GM12865 (cell line): ENCODE measurements at regions not wholly inside any gene's neighbourhood (a gene's known extent, or its start where the extent isn't known, plus 50 kb on each side); places are given as distances from the start of the nearest gene placed in this dataset.

ENCODE experiments used
- DNase-seq: peaks from one replicate; pipeline ENCODE4 v3.0.0; 2010; ENCODE audit warnings: low read depth
- H3K4me3 ChIP-seq: 2 replicates; pipeline ENCODE4 v1.5.1; 2011; ENCODE audit warnings: mild to moderate bottlenecking, low read depth, low read length, control low read depth
- TF ChIP-seq, protein P1 (sequence below): IDR thresholded peaks from 2 replicates; pipeline ENCODE4 v1.5.1; 2011; ENCODE audit warnings: low read length, control low read depth, low read depth, inconsistent platforms; ENCODE audit not compliant: insufficient read depth; ENCODE audit errors: missing control alignments

GRCh38 chr14:101209594-101209993 is 306.1 kb upstream of the RTL1 start:
- TF ChIP-seq, protein P1, sequence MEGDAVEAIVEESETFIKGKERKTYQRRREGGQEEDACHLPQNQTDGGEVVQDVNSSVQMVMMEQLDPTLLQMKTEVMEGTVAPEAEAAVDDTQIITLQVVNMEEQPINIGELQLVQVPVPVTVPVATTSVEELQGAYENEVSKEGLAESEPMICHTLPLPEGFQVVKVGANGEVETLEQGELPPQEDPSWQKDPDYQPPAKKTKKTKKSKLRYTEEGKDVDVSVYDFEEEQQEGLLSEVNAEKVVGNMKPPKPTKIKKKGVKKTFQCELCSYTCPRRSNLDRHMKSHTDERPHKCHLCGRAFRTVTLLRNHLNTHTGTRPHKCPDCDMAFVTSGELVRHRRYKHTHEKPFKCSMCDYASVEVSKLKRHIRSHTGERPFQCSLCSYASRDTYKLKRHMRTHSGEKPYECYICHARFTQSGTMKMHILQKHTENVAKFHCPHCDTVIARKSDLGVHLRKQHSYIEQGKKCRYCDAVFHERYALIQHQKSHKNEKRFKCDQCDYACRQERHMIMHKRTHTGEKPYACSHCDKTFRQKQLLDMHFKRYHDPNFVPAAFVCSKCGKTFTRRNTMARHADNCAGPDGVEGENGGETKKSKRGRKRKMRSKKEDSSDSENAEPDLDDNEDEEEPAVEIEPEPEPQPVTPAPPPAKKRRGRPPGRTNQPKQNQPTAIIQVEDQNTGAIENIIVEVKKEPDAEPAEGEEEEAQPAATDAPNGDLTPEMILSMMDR = no peak
- H3K4me3 ChIP-seq = no peak overlapping the region
- no peak for DNase-seq

DNA sequence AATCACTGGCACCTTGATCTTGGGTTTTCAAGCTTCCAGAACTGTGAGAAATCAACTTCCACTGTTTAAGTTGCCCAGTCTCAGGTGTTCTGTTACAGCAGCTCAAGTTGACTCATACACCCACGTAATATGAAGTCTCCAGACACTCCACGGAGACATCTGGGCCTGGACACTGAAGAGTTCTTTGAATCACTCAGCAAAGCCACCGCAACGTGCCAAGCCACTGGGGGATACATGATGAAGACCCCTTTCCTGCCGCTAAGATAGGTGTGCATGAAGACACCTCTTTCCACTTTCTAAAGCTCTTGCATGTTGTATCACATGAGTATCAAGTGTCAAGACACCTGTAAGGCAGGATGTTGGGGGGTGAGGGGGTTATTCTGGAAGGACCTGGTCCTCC is 311.7 kb upstream of the RTL1 start:
- DNase-seq = no peak
- no peak overlapping the region for H3K4me3 ChIP-seq
- TF ChIP-seq, protein P1 = no peak

- H3K4me3 ChIP-seq = no peak overlapping the region
- TF ChIP-seq, protein P1 = no peak
- DNase-seq = no peak
Measured at GRCh38 chr14:101215927-101216326, 312.4 kb upstream of the RTL1 start.

GRCh38 chr14:101216366-101217079 is 313.0 kb upstream of the RTL1 start:
- no peak for DNase-seq
- TF ChIP-seq, protein P1 = no peak
- no peak overlapping the region for H3K4me3 ChIP-seq

DNA sequence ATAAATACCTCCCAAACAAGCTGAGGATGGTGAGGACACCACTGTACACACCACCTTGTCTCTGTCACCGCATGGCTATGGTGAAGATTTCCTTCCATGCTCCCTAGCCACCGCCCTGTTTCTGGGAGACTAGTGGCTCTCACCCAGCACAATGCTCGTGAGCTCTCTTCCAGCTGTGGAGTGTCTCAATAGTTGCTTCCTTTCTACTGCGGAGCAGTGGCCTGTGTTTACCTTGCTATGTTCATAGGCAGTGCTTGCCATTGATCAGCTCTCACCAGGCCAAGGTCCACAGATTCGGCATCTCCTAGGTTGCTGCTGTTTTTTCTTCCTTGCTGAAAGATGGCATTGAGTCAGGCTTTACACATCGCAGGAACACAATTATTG is 313.6 kb upstream of the RTL1 start:
- H3K4me3 ChIP-seq = no peak overlapping the region
- DNase-seq = no peak
- TF ChIP-seq, protein P1 = no peak

GRCh38 chr14:101217616-101218371 is 314.3 kb upstream of the RTL1 start:
- DNase-seq = no peak
- TF ChIP-seq, protein P1 = no peak
- H3K4me3 ChIP-seq = no peak overlapping the region
